H54 (cell line): ENCODE measurements at regions not wholly inside any gene's neighbourhood (a gene's known extent, or its start where the extent isn't known, plus 50 kb on each side); places are given as distances from the start of the nearest gene placed in this dataset.

Source experiments
- DNase-seq: peaks from one replicate; pipeline ENCODE4 v3.0.0; 2011; ENCODE audit warnings: low spot score, mixed read lengths; ENCODE audit not compliant: insufficient read length
- FAIRE-seq: peaks from 3 replicates; lab custom pipeline; 2011; peaks lifted over from hg19 to GRCh38; lab: Jason Lieb, UNC
- POLR2A ChIP-seq: IDR thresholded peaks from 2 replicates; pipeline ENCODE4 v1.6.1; 2011; ENCODE audit warnings: low read depth, mild to moderate bottlenecking, low read length

DNA sequence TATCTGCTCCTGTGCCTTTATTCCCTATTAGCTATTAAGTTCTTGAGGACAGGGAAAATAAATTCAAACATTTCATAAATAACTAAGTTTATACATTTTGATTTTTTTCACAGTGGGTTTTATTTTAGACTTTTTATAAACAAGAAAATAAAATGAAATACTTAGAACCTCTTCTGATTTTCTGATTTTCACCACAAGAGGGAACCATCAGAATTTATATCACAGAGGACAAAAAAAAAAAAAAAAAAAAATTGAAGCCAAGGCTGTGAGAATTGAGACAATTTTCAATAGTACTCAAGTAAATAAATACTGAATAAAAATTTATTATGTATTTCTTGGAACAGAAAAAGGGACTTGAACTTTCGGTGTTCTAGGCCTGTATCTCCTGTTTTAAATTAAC lies 288.1 kb downstream of the SH3BGRL start:
- DNase-seq (no peak), FAIRE-seq (no peak)
- no peak for TF ChIP-seq POLR2A

GRCh38 chrX:81527881-81528440 lies 326.1 kb downstream of the SH3BGRL start:
- FAIRE-seq (no peak), DNase-seq (no peak)
- no peak for TF ChIP-seq POLR2A

DNA sequence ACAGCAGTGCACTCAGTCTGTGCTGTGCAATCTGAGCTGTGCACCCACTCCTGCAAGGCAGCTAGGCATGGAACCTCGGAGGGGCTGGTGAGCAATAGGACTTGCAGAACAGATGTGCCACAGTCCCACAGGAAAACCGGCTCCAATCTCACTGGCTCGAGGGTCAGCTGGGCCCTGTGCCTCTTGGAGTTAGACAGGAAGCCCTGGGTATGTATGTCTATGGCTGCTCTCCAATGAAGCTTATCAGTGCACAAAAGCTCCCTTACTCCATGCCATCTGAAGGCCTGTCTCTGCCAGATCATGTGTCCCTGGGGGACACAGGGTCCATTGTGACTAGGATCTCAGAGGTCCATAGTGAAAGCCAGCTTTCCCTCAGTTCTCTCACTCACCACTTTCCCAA lies 335.8 kb downstream of the SH3BGRL start:
- FAIRE-seq (no peak), DNase-seq (no peak)
- TF ChIP-seq POLR2A = no peak

DNA sequence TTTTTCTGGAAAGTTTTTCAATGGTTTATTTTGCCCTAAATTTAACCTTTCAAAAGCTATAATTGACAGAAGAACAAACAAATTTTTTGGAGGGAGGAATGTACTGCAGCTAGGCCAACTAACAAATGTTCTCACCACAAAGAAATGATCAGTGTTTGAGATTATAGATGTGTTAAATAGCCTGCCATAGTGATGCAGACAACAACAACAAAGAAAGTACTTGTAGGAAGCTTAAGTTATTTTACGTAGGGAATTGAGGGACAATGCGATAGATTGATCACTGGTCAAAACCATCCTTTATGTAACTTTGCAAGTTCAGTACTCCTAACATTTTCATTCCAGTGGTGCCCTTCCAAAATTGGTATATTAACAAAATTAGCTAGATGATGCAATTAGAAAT lies 340.4 kb downstream of the SH3BGRL start:
- FAIRE-seq (no peak), DNase-seq (no peak)
- no peak for TF ChIP-seq POLR2A

GRCh38 chrX:81556880-81557279 lies 355.0 kb downstream of the SH3BGRL start:
- TF ChIP-seq POLR2A = no peak
- FAIRE-seq (no peak), DNase-seq (no peak)

GRCh38 chrX:81564851-81565250 lies 362.9 kb downstream of the SH3BGRL start:
- DNase-seq (no peak), FAIRE-seq (no peak)
- no peak for TF ChIP-seq POLR2A

GRCh38 chrX:81577028-81577427 lies 375.1 kb downstream of the SH3BGRL start:
- TF ChIP-seq POLR2A = no peak
- no peak for DNase-seq
- FAIRE-seq = no peak

DNA sequence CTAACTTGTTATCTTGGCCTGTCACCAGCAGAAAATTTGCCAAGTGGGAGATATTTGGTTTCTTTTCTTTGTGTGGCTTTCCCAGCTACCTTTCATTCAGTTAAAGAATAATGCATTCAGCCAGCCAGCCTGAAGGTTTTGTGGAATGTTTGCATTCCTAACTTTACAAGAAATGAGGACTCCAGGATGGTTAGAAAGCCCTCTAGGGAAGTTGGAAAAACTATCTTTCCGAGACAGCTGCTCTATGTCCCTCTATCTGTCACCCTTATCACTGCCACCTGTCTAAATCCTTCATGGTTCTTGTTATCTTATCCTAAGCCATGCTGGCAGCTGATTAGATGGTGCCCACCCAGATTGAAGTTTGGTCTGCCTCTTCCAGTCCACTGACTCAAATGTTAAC lies 384.2 kb downstream of the SH3BGRL start:
- DNase-seq = no peak
- no peak for TF ChIP-seq POLR2A
- FAIRE-seq = no peak

DNA sequence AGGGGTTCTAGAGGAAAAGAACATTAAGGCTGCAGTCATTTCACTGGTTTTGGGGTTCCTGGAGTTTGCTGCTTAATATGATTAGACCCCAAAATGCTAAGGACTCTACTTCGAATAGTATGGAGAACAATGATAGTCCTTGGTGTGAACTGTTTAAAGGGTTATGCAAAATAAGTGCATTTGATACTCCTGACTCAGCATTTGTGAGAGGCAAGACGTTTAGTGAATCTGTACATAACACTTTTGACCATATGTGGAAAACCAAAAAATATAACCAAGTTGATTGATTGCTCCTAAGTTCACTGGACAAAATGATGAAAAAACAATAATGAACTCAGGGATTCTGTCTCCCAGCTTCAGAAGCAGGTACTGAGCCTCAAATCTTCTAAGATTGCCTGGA lies 414.1 kb downstream of the SH3BGRL start:
- no peak for TF ChIP-seq POLR2A
- DNase-seq (no peak), FAIRE-seq (no peak)

- DNase-seq = no peak
- FAIRE-seq = no peak
- no peak for TF ChIP-seq POLR2A
Measured at GRCh38 chrX:81662381-81662780, 460.5 kb downstream of the SH3BGRL start.

GRCh38 chrX:81708487-81708886 lies 506.6 kb downstream of the SH3BGRL start:
- FAIRE-seq (no peak), DNase-seq (peak; percentile 0)
- TF ChIP-seq POLR2A = no peak

DNA sequence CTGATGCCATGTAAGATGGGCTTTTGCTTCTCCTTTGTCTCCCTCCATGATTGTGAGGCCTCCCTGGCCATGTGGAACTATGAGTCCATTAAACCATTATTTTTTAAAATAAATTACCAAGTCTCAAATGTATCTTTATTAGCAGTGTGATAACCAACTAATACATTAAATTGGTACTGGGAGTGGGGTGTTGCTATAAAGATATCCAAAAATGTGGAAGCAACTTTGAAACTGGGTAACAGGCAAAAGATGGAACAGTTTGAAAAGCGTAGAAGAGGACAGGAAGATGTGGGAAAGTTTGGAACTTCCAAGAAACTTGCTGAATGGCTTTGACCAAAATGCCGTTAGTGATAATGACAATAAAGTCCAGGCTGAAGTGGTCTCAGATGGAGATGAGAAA lies 526.7 kb downstream of the SH3BGRL start:
- FAIRE-seq (no peak), DNase-seq (no peak)
- TF ChIP-seq POLR2A = no peak

GRCh38 chrX:81729269-81729777 lies 527.4 kb downstream of the SH3BGRL start:
- DNase-seq = no peak

GRCh38 chrX:81779701-81780100 lies 577.8 kb downstream of the SH3BGRL start:
- FAIRE-seq = no peak
- no peak for TF ChIP-seq POLR2A
- no peak for DNase-seq

More at GRCh38 chrX:81729269-81729777, 527.4 kb downstream of the SH3BGRL start:
- FAIRE-seq = no peak
- TF ChIP-seq POLR2A = no peak

DNA sequence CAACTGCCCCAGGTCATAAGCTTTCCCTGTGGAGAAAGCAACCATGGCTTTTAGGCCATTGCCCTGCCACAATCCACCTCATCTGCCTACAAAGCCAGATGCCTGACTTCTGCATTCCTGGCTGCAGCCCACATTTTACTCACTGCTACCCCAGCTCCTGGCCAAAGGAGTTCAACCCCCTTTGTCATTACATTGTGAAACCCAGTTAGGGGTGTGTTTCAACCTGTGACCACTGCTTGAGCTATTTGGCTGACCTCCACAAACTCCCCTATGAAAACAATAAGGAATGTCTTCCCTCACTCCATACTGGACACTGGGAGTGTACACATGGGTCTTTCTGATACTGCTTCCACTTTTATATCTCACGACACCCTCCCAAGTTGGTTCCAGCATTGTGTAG lies 589.2 kb downstream of the SH3BGRL start:
- DNase-seq (no peak), FAIRE-seq (no peak)
- TF ChIP-seq POLR2A = no peak
